Stomach smooth muscle (tissue), 2 donors: ENCODE measurements at regions not wholly inside any gene's neighbourhood (a gene's known extent, or its start where the extent isn't known, plus 50 kb on each side); places are given as distances from the start of the nearest gene placed in this dataset.
"Not testable (repeated sequence)": the region's sequence is repeated elsewhere in the genome, so short reads cannot be mapped to it uniquely, and the experiment has no call there.

ENCODE experiments used
- H3K27ac ChIP-seq: one replicate; pipeline ENCODE4 v1.7.0; 2013; ENCODE audit warnings: mild to moderate bottlenecking, low read length, inconsistent platforms
- H3K27me3 ChIP-seq, 2 donors: one replicate each; pipeline ENCODE4 v1.7.0; 2013; ENCODE audit warnings: low read length in 2 of 2; ENCODE audit not compliant: insufficient read depth in 2 of 2, control insufficient read depth in 1 of 2
- H3K36me3 ChIP-seq, 2 donors: one replicate each; pipeline ENCODE4 v1.7.0; 2013; ENCODE audit warnings: low read length in 2 of 2; ENCODE audit not compliant: control insufficient read depth in 2 of 2, insufficient read depth in 2 of 2
- H3K4me1 ChIP-seq: one replicate; pipeline ENCODE4 v1.7.0; 2013; ENCODE audit warnings: low read length; ENCODE audit not compliant: control insufficient read depth, insufficient read depth
- H3K4me3 ChIP-seq, 2 donors: one replicate each; pipeline ENCODE4 v1.7.0; 2013; ENCODE audit warnings: low read length in 2 of 2
- H3K9ac ChIP-seq, 2 donors: one replicate each; pipeline ENCODE4 v1.7.0; 2013; ENCODE audit warnings: low read length in 2 of 2, mild to moderate bottlenecking in 1 of 2
- H3K9me3 ChIP-seq, 2 donors: one replicate each; pipeline ENCODE4 v1.7.0; 2013; ENCODE audit warnings: low read length in 2 of 2; ENCODE audit not compliant: control insufficient read depth in 2 of 2
- donor health status: healthy.
- donor health status: Pancreatic carcinoma.

- not testable (repeated sequence) for H3K9me3 ChIP-seq, H3K4me3 ChIP-seq, H3K9ac ChIP-seq, H3K36me3 ChIP-seq, H3K27me3 ChIP-seq, H3K27ac ChIP-seq, H3K4me1 ChIP-seq
These were observed 77.9 kb downstream of the NR4A2 start for GRCh38 chr2:156254637-156255067.

- Histone ChIP-seq H3K9ac (no peak overlapping the region), H3K27ac (no peak overlapping the region), H3K36me3 (no peaks in the 10 kb centered on the region), H3K4me3 (no peak overlapping the region), H3K9me3 (no peaks in the 10 kb centered on the region), H3K4me1 (no peaks in the 10 kb centered on the region), H3K27me3 (no peaks in the 10 kb centered on the region)
These were observed 78.8 kb downstream of the NR4A2 start for GRCh38 chr2:156253765-156254164.

- no peaks in the 10 kb centered on the region for H3K9me3 ChIP-seq
- no peak overlapping the region for H3K4me3 ChIP-seq
- no peaks in the 10 kb centered on the region for H3K36me3 ChIP-seq
- H3K9ac ChIP-seq, result no peak overlapping the region
- no peaks in the 10 kb centered on the region for H3K27me3 ChIP-seq
- no peak overlapping the region for H3K27ac ChIP-seq
- no peaks in the 10 kb centered on the region for H3K4me1 ChIP-seq
These were observed 89.6 kb downstream of the NR4A2 start for GRCh38 chr2:156242874-156243273.

- H3K4me1 ChIP-seq, result no peaks in the 10 kb centered on the region
- no peak overlapping the region for H3K4me3 ChIP-seq
- no peaks in the 10 kb centered on the region for H3K36me3 ChIP-seq
- H3K27ac ChIP-seq, result no peak overlapping the region
- no peaks in the 10 kb centered on the region for H3K27me3 ChIP-seq
- peaks cover 0 to 3% of the 10 kb centered on the region in 2 donors for H3K9me3 ChIP-seq
- H3K9ac ChIP-seq, result no peak overlapping the region
These were observed 95.0 kb downstream of the NR4A2 start for GRCh38 chr2:156237558-156237957.

- no peaks in the 10 kb centered on the region for H3K4me1 ChIP-seq
- H3K9ac ChIP-seq, result no peak overlapping the region
- peaks cover 2 to 4% of the 10 kb centered on the region in 2 donors for H3K9me3 ChIP-seq
- H3K27me3 ChIP-seq, result no peaks in the 10 kb centered on the region
- no peak overlapping the region for H3K4me3 ChIP-seq
- no peaks in the 10 kb centered on the region for H3K36me3 ChIP-seq
- no peak overlapping the region for H3K27ac ChIP-seq
These were observed 102.7 kb downstream of the NR4A2 start for GRCh38 chr2:156229724-156230362.

GRCh38 chr2:156223328-156223727 lies 109.2 kb downstream of the NR4A2 start:
- H3K36me3 ChIP-seq, H3K27me3 ChIP-seq, H3K9ac ChIP-seq, H3K9me3 ChIP-seq, H3K4me3 ChIP-seq, H3K4me1 ChIP-seq, H3K27ac ChIP-seq: not testable (repeated sequence)

GRCh38 chr2:156221703-156222102 lies 110.8 kb downstream of the NR4A2 start:
- Histone ChIP-seq H3K9ac (no peak overlapping the region), H3K9me3 (no peaks in the 10 kb centered on the region), H3K36me3 (no peaks in the 10 kb centered on the region), H3K27ac (no peak overlapping the region), H3K4me3 (no peak overlapping the region), H3K4me1 (no peaks in the 10 kb centered on the region), H3K27me3 (no peaks in the 10 kb centered on the region)

- Histone ChIP-seq H3K27ac (no peak overlapping the region), H3K36me3 (no peaks in the 10 kb centered on the region), H3K4me1 (no peaks in the 10 kb centered on the region), H3K4me3 (no peak overlapping the region), H3K9me3 (no peaks in the 10 kb centered on the region), H3K9ac (no peak overlapping the region), H3K27me3 (no peaks in the 10 kb centered on the region)
These were observed 112.9 kb downstream of the NR4A2 start for GRCh38 chr2:156219491-156220100.

- Histone ChIP-seq H3K27me3 (no peaks in the 10 kb centered on the region), H3K36me3 (no peaks in the 10 kb centered on the region), H3K9ac (no peak overlapping the region), H3K27ac (no peak overlapping the region), H3K4me3 (no peak overlapping the region), H3K9me3 (no peaks in the 10 kb centered on the region), H3K4me1 (no peaks in the 10 kb centered on the region)
These were observed 116.9 kb downstream of the NR4A2 start for GRCh38 chr2:156215656-156216055.

GRCh38 chr2:156211318-156211717 lies 121.2 kb downstream of the NR4A2 start:
- H3K4me1 ChIP-seq, result no peaks in the 10 kb centered on the region
- no peaks in the 10 kb centered on the region for H3K36me3 ChIP-seq
- no peak overlapping the region for H3K4me3 ChIP-seq
- H3K27me3 ChIP-seq, result no peaks in the 10 kb centered on the region
- no peak overlapping the region for H3K9ac ChIP-seq
- no peak overlapping the region for H3K27ac ChIP-seq
- H3K9me3 ChIP-seq, result no peaks in the 10 kb centered on the region

- H3K4me1 ChIP-seq, result no peaks in the 10 kb centered on the region
- H3K27me3 ChIP-seq, result no peaks in the 10 kb centered on the region
- H3K4me3 ChIP-seq, result no peak overlapping the region
- no peak overlapping the region for H3K9ac ChIP-seq
- H3K9me3 ChIP-seq, result no peaks in the 10 kb centered on the region
- no peak overlapping the region for H3K27ac ChIP-seq
- H3K36me3 ChIP-seq, result no peaks in the 10 kb centered on the region
These were observed 126.2 kb downstream of the NR4A2 start for GRCh38 chr2:156206355-156206754.
